Skeletal muscle satellite cell (primary cell): ENCODE measurements at regions not wholly inside any gene's neighbourhood (a gene's known extent, or its start where the extent isn't known, plus 50 kb on each side); places are given as distances from the start of the nearest gene placed in this dataset.

Experiments used
- H3K27me3 ChIP-seq: 2 replicates; pipeline ENCODE4 v1.7.0; 2013; ENCODE audit warnings: low read length; ENCODE audit not compliant: control insufficient read depth, insufficient read depth
- H3K36me3 ChIP-seq: 2 replicates; pipeline ENCODE4 v1.7.0; 2013; ENCODE audit warnings: mild to moderate bottlenecking, control low read depth, low read length; ENCODE audit not compliant: insufficient read depth
- H3K4me1 ChIP-seq: 2 replicates; pipeline ENCODE4 v1.7.0; 2013; ENCODE audit warnings: low read length; ENCODE audit not compliant: control insufficient read depth, insufficient read depth
- H3K4me2 ChIP-seq: 2 replicates; pipeline ENCODE4 v1.7.0; 2013; ENCODE audit warnings: mild to moderate bottlenecking, low read length
- H3K4me3 ChIP-seq: 2 replicates; pipeline ENCODE4 v1.7.0; 2013; ENCODE audit warnings: low read length
- H3K9ac ChIP-seq: 2 replicates; pipeline ENCODE4 v1.7.0; 2013; ENCODE audit warnings: mild to moderate bottlenecking, low read depth, low read length, moderate library complexity
- H3K9me3 ChIP-seq: replicated peaks from 2 replicates; pipeline ENCODE4 v1.7.0; 2013; ENCODE audit warnings: mild to moderate bottlenecking, control low read depth, low read length

- Histone ChIP-seq H3K4me1 (peaks cover 16% of the 10 kb centered on the region), H3K36me3 (no peaks in the 10 kb centered on the region), H3K9me3 (no peaks in the 10 kb centered on the region), H3K4me2 (no peak overlapping the region), H3K9ac (no peak overlapping the region), H3K4me3 (no peak overlapping the region), H3K27me3 (no peaks in the 10 kb centered on the region)
Measured at GRCh38 chr4:10740251-10740650, 55.7 kb upstream of the CLNK start.

- Histone ChIP-seq H3K36me3 (no peaks in the 10 kb centered on the region), H3K27me3 (no peaks in the 10 kb centered on the region), H3K9ac (no peak overlapping the region)
Measured at GRCh38 chr4:10738826-10739489, 54.4 kb upstream of the CLNK start.

GRCh38 chr4:10737337-10737736 is 52.8 kb upstream of the CLNK start:
- H3K4me2 ChIP-seq = no peak overlapping the region
- no peak overlapping the region for H3K9ac ChIP-seq
- no peak overlapping the region for H3K4me3 ChIP-seq
- H3K4me1 ChIP-seq = peaks cover 16% of the 10 kb centered on the region
- no peaks in the 10 kb centered on the region for H3K9me3 ChIP-seq
- no peaks in the 10 kb centered on the region for H3K27me3 ChIP-seq
- no peaks in the 10 kb centered on the region for H3K36me3 ChIP-seq

More at GRCh38 chr4:10738826-10739489, 54.4 kb upstream of the CLNK start:
- Histone ChIP-seq H3K4me3 (no peak overlapping the region), H3K4me2 (no peak overlapping the region), H3K9me3 (no peaks in the 10 kb centered on the region), H3K4me1 (peaks cover 16% of the 10 kb centered on the region)

GRCh38 chr4:10736895-10737294 is 52.3 kb upstream of the CLNK start:
- H3K36me3 ChIP-seq = no peaks in the 10 kb centered on the region
- no peak overlapping the region for H3K9ac ChIP-seq
- no peaks in the 10 kb centered on the region for H3K9me3 ChIP-seq
- no peak overlapping the region for H3K4me3 ChIP-seq
- no peaks in the 10 kb centered on the region for H3K27me3 ChIP-seq
- no peak overlapping the region for H3K4me2 ChIP-seq
- H3K4me1 ChIP-seq = peaks cover 16% of the 10 kb centered on the region

- no peaks in the 10 kb centered on the region for H3K27me3 ChIP-seq
- no peak overlapping the region for H3K9ac ChIP-seq
- peaks cover 11% of the 10 kb centered on the region for H3K4me1 ChIP-seq
- H3K4me2 ChIP-seq = no peak overlapping the region
- H3K36me3 ChIP-seq = no peaks in the 10 kb centered on the region
- no peak overlapping the region for H3K4me3 ChIP-seq
- H3K9me3 ChIP-seq = no peaks in the 10 kb centered on the region
Measured at GRCh38 chr4:10736266-10736665, 51.7 kb upstream of the CLNK start.

GRCh38 chr4:10734697-10735096 is 50.1 kb upstream of the CLNK start:
- Histone ChIP-seq H3K4me2 (no peak overlapping the region), H3K27me3 (no peaks in the 10 kb centered on the region), H3K9ac (no peak overlapping the region), H3K36me3 (no peaks in the 10 kb centered on the region), H3K4me1 (no peaks in the 10 kb centered on the region), H3K4me3 (no peak overlapping the region), H3K9me3 (no peaks in the 10 kb centered on the region)
